GM21526 (cell line): ENCODE measurements at regions not wholly inside any gene's neighbourhood (a gene's known extent, or its start where the extent isn't known, plus 50 kb on each side); places are given as distances from the start of the nearest gene placed in this dataset.

Experiments used
- ATAC-seq: cut with Tn5 transposase; IDR thresholded peaks from one replicate; pipeline ENCODE4 v1.9.1; 2021; ENCODE audit warnings: moderate library complexity; ENCODE audit not compliant: unreplicated experiment, low FRiP score

DNA sequence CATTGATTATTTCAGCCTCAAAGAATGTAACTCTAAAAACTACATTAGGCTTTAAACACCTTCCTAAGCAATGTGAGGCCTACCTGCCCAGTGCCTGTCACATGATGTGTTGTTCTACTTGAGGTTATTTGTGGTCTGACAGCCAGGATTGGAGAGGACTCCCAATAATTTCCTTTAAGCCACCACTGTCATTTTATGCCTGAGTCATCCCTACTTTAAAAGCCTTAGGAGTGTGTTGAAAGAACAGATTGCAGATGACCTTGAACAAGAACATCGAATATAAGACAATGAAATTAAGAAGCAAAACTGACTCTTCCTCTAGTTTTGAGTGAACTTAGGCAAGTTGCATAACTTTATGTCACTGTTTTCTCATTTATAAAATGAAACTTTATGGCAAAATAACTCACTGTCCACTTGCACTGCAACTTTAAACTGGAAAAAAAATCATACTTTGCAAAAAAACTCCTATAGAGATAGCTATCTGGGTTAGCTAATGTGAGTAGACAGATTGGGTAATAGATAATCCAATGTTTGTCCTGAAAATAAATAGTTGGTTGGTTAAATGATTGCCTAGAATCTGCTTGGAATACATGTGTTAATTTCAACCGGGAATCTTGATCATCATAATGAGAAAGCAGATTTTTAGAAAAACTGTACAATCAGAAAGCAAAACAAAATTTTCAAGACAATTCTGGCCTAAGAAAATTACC is 361.2 kb downstream of the SUCLA2 start:
- no peak for ATAC-seq

DNA sequence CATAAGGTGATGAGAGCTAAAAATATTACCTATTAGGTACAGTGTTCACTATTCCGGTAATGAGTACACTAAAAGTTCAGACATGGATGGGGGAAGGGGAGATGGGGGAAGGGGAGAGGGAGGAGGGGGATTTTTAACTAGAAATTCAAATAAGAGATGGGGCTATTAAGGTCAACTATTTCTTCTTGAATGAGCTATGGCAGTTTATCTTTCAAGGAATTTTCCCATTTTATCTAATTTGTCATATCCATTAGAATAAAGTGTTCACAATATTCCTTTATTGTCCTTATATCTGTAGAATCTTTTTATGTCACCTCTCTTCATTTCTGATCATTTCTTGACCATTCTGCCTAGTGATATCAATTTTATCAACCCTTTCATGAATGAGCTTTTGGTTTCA is 362.4 kb downstream of the SUCLA2 start:
- ATAC-seq, result no peak

DNA sequence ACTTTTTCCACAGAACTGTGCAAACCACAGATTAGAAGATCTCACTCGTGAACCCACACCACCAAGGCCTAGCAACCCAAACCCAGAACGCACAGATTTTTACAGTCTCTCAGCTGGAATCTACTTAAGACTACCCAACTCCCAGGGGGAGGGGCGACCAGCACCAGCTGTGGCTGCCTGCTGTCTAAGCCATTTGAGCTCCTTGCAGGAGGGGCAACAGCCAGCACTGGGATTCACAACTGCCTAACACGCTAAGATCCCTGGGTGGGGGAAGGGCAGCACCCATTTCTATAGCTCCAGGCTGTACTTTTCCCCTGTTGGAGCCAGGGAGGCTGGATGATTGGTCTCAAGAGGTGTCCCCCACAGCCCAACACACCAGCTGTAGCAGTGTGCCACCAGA is 368.8 kb downstream of the SUCLA2 start:
- no peak for ATAC-seq

DNA sequence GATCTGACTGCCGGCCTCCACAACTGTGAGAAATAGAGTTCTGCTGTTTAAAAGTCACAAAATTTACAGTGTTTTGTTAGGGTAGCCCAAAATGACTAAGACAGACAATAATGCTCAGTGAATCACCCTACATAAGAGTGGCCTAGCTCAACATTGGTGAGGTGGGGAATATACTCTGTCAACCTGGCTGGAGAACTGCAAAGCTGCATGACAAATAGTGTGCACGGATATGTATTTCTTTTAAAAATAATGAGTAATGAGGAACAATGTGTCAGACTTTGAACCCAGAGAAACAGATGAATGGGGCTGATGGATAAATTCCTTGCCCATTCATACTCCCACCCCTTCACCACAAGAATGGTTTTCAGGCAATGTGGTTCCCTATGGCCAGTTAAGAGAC is 372.4 kb downstream of the SUCLA2 start:
- ATAC-seq, result no peak

DNA sequence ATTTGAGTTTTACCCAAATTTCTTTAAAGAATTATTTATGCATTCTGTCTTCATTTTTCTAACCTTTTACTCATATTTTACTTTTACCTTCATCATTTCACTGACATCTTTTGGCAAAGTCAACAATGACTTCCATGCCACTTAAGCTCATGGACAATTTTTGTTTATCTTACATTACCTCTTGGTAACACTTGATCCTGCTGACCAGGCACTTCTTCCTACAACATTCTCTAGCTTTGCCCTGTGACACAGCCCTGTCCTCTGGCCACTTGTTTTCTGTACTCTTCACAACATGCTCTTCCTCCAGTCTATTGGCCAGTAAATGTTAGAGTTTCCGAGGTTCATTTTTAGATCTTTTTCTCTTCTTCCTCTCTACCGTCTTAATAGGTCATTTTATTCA is 377.2 kb downstream of the SUCLA2 start:
- no peak for ATAC-seq

DNA sequence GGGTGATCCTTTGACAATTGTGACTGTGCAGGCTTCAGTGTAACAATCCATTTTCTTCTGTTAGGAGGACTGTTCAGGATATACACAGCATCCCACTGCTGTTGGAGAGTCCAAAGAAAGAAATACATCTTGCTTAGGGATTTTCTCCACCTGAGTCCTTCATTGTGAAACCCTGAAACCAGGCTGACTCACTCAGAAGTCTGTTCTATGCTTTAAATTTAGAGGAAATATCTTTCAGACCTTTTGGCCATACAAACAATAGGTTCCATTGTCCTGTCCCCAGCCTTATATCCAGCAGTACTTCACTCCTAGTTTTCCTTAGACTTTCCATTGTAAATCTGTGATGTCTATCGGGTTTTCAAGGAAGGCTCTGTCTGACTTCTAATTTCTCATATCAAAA is 379.1 kb downstream of the SUCLA2 start:
- ATAC-seq, result no peak

DNA sequence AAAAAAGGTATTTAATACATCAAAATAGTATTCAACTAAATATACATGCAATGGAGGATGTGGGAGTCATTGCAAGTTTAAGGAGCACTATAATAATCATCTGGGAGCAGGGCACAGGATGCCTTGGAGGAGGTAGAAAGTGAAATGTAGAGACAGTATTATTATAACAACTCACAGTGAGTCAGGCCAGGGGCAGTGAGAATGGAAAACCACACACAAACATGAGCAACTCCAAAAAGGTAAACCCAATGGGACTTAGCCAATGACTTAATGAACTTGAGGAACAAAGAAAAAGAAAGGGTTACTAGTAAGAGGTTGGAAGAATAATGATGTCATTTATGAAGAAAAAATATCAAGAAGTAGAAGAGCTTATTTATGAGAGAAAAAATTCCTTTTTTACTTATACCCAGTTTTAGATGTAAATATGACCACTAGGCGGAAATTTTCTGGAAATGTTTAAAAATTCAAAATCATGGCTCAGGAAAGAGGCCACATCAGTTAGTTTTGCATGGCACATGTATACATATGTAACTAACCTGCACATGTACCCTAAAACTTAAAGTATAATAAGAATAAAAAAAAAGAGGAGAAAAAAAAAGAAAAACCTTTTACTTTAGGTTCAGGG is 389.3 kb downstream of the SUCLA2 start:
- ATAC-seq, result no peak

DNA sequence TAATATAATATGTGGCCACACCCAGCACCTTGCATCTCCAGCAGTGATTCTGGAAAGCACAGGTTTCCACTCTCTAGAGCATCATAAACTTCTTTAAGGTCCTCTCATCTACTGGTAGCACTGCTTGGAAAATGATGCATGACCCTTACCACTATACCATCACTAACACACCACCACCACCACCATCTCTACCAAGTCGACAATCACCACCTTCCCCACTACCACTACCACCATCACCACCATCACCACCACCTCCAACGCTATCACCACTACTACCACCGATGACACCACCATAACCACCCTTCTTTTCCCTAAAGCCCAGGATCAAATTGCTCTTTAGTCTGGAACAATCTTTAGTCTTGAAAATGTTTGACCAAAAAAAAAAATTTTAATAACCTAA is 390.4 kb downstream of the SUCLA2 start:
- ATAC-seq, result no peak

DNA sequence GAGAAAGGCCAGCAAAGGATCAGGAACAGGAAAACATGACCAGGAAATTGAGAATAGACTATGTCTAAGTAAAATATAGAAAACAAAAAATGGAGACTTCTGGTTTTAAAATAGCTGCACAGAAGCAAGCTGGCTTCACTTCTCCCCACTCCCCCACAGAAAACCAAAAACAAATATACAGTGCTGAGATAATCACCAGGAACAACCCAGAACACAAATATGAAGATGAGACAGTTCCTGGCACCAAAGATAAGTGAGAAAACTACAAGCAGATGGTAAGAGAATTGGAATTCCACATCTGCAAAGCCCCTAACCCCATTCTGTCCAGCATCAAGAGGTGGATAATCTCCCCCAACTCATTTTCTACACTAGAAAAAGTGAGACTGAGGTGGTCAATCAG is 397.7 kb downstream of the SUCLA2 start:
- no peak for ATAC-seq

DNA sequence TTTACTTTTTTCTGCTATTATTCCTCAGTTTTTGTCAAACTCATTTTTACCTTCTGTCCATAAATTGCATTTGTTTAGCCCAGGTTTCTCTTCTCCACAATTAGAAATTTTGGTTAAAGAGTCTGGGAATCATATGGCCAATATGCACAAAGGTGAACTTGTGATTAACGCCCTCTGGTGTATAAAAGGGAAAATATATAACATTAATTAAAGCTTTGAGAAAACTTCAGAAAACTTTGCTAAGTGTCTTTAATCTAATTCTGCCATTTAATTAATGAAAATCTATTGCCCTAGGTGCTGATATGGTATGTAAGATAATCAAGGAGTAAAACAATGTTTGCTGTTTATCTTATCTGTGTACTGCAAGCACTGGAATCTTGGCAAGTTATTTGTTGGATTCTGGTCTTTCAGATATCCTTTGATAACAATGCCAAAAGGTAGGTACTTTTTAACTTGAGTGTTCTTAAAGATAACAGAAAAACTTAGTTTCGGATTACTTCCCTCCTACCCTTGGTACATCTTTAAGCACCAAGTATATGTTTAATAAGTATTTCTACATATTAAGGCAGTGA is 402.6 kb downstream of the SUCLA2 start:
- ATAC-seq, result no peak

DNA sequence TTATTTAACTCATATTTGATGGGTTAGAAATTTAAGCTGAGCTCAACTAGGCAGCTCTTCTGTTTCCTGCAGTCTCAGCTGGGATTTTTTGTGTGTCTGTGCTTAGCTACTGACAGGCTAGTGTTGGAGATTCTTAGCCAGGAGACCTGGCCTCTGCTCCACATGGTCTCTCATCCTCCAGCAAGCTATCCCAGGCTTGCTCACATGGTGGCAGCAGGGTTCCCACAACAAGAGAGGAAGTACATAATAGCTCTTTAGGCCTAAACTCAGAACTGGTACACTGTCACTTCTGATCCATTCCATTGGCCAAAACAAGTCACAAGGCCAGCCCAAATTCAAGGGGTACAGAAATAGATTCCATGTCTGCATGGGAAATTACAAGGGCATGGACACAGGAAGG is 406.2 kb downstream of the SUCLA2 start:
- no peak for ATAC-seq

DNA sequence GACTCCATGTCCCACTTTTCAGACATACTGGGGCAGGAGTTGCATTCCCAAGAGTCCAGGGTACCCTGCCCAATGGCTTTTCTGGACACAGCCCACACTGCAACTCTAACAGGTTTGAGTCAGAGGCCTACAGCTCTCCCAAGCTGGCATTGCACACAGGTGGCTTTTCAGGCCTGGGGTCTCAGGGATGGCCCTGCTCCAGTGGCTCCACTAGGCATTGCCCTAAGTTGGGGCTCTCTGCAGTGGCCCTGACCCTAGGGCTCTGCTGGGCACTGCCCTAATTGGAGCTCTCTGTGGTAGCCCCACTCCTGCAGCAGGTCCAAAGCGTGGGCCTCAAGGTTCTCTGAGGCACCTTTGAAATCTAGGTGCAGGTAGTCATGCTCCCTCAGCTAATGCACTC is 408.8 kb downstream of the SUCLA2 start:
- no peak for ATAC-seq

DNA sequence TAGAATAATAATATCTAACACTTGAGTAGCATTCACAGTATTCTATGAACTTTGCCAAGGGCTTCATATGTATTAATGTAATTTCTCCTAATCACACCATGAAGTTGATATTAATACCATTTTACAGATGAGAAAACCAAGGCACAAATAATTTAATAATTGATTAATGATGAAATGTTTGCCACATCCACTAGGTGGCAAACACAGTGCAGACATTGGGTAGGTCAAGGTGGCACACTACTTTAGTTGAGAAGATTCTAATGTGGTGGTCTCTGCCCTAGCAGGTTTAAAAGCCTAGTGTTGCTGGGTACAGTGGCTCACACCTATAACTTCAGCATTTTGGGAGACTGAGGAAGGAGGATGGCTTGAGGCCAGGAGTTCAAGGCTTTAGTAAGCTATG is 412.4 kb downstream of the SUCLA2 start:
- ATAC-seq, result no peak

DNA sequence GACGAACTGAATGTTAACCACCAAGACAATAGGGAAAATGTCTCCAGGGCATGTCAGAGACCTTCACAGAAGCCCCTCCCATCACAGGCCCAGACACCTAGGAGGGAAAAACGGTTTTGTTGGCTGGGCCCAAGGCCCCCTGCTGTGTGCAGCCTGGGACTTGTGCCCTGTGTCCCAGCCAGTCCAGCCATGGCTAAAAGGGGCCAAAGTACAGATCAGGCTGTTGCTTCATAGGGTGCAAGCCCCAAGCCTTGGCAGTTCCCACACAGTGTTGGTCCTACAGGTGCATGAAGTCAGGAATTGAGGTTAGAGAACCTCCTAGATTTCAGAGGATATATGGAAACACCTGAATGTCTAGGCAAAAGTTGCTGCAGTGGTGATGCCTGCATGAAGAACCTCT is 428.7 kb downstream of the SUCLA2 start:
- no peak for ATAC-seq

DNA sequence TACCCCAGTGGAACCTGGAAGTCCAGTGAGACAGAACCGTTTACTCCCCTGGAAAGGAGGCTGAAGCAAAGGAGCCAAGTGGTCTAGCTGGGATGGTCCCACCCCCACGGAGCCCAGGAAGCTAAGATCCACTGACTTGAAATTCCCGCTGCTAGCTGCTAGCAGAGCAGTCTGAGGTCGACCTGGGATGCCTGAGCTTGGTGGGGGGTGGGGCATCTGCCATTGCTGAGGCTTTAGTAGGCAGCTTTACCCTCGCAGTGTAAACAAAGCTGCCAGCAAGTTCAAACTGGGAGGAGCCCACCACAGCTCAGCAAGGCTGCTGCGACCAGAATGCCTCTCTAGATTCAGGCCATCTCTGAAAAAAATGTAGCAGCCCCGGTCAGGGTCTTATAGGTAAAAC is 437.0 kb downstream of the SUCLA2 start:
- no peak for ATAC-seq

DNA sequence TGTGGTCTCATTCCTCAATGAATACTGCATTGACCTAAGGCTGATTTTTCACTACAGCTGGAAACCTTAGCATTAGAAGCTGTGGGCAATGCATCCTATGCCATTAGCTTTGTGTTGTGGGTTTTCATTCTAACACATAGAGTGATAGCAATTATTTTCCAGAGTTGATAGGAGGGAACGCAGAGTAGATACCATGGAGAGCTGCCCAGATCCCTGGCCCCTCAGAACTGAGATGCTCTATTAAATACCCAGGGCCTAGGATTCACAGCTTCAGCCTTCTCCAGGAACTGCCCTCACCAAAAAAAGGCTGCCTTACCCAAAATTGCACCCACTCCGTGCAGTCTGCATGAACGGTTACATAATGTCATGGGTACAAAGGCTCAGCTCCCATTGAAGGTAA is 444.4 kb downstream of the SUCLA2 start:
- no peak for ATAC-seq

DNA sequence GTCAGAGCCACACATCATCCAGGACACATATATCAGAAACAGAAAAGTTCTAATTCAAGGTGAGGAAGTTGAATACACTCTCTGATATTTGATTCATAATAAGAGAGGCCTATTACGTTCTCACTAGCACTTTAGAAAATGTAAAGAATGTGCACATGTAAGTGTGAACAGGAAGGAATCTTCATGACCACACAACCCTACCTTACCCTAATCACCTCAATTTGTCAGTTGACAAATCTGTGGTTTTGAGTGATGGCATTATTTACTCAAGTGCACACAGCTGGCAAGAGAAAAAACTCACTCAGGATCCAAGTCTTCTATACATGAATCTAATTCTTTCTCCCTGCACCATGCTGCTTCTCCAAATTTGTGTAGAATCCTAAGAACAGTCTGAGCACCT is 445.8 kb downstream of the SUCLA2 start:
- ATAC-seq, result no peak

DNA sequence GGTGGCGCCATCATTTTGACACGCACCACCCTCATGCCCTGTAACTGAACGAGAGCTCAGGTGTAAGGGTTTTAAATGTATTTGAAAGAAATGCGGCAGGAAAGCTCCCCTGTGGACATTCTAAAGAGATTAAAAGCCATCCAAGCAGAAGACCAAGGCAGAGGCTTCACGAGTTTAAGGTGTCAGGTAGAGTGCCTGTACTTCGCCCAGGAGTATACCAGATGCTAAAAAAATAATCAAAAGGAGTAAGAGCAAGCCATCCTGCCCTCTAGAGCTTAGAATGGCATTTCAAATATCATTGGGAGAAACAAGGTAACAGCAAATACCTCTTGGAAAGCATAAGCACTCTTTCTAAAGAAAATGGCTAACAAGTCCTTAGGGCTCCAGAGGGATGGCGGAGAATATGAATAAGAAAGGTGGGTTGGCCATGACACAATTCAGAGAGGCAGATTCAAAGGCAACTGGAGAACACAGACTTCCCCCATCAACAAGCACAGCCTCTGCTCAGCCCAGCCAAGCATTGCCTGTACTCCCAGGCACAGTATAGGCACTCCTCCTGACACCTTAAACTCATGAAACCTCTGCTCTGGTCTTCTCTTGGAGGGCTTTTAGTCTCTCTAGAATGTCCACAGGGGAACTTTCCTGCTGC is 447.6 kb downstream of the SUCLA2 start:
- no peak for ATAC-seq

DNA sequence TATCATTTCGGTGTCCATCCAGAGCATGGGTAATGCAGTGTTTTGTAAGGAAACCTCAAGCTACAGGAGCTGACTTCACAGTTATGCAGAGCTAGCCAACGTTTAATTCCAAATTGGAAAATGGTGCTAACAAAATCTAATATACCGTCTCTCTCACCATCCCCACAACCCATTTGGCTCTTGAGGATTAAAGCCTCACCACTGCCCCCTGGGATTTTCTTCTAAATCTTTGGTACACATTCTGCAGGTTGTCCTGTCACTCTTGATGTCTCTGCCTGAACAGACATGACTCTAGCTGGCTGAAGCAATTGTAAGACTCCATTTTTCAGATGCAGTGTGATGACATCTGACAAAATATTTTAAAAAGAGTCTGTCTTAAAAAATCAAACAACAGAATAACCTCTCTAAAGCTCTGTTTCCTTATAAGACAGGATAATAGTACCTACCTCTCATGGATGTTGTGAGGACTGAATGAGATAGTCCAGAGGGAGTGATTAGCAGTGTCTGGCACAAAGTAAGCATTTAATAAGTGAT is 451.8 kb downstream of the SUCLA2 start:
- ATAC-seq, result no peak

DNA sequence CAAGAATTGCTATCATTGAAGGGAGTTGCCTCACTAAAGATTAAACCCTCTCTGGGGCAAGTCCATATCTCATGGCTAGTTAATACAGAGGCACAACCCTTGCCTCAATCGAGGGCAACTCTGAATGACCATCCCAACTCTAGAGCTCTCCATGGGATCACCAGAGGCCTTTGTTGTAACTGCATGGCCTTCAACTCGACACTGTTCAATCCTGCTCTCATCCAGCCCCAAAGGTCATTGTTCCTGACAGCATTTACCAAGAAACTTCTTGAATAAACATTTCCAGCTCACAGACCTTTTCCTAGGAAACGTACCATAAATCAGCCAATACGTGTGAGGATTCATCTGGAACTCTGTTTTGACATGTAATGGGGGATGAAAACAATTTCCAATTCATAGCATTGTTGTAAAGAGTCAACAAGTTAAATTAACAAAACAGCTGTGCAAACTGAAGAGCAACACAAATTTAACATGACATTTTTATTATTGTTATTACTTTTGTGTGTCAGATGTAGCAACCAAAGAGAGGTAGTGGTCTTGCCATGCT is 452.7 kb downstream of the SUCLA2 start:
- no peak for ATAC-seq
